A673 (cell line): ENCODE measurements at regions not wholly inside any gene's neighbourhood (a gene's known extent, or its start where the extent isn't known, plus 50 kb on each side); places are given as distances from the start of the nearest gene placed in this dataset.

Source experiments
- BruUV-seq: library from RNA; stranded (reverse); fragments of 400-500 nt; replicated peaks from 2 replicates; lab custom pipeline; 2021; lab: Mats Ljungman, UMichigan
- CTCF ChIA-PET: fragments of 300-600 bp; sonication (Branson Sonifier 250); formaldehyde crosslinking; loops from one replicate; lab custom pipeline; 2022; ENCODE audit warnings: antibody characterized with exemption; lab: Charles Lee
- POLR2A ChIA-PET: fragments of 300-600 bp; sonication (Branson Sonifier 250); formaldehyde crosslinking; loops from one replicate; lab custom pipeline; 2022; ENCODE audit warnings: antibody characterized with exemption; ENCODE audit not compliant: low non-redundant PET; lab: Charles Lee
- DNase-seq: peaks from one replicate; pipeline ENCODE4 v3.0.0-alpha.2; 2015; ENCODE audit warnings: low spot score
- H3K27ac ChIP-seq: fragments of 200-600 bp; sonication (generic); 2 replicates; pipeline ENCODE4 v1.5.1; 2016; ENCODE audit warnings: mixed run types, low read depth, mild to moderate bottlenecking, mixed read lengths, antibody characterized with exemption, low read length; ENCODE audit not compliant: poor library complexity, severe bottlenecking
- H3K27me3 ChIP-seq: fragments of 200-600 bp; sonication (generic); replicated peaks from 2 replicates; pipeline ENCODE4 v1.6.1; 2017; ENCODE audit warnings: mixed run types, low read depth, mild to moderate bottlenecking, mixed read lengths, antibody characterized with exemption, low read length; ENCODE audit not compliant: insufficient read depth, poor library complexity
- H3K36me3 ChIP-seq: fragments of 200-600 bp; sonication (generic); 2 replicates; pipeline ENCODE4 v1.6.1; 2016; ENCODE audit warnings: mixed run types, mild to moderate bottlenecking, mixed read lengths, antibody characterized with exemption, low read length; ENCODE audit not compliant: insufficient read depth, poor library complexity, severe bottlenecking
- H3K4me1 ChIP-seq: fragments of 200-600 bp; sonication (generic); 2 replicates; pipeline ENCODE4 v1.6.1; 2017; ENCODE audit warnings: mixed run types, mild to moderate bottlenecking, mixed read lengths, antibody characterized with exemption, low read length; ENCODE audit not compliant: insufficient read depth, poor library complexity, severe bottlenecking
- H3K4me3 ChIP-seq: fragments of 200-600 bp; sonication (generic); 2 replicates; pipeline ENCODE4 v1.5.1; 2016; ENCODE audit warnings: low read depth, mixed run types, mild to moderate bottlenecking, mixed read lengths, low read length; ENCODE audit not compliant: poor library complexity, severe bottlenecking
- H3K9me3 ChIP-seq: fragments of 200-600 bp; sonication (generic); 2 replicates; pipeline ENCODE4 v1.6.1; 2016; ENCODE audit warnings: mixed run types, low read depth, mild to moderate bottlenecking, mixed read lengths, antibody characterized with exemption, low read length; ENCODE audit not compliant: poor library complexity, severe bottlenecking
- CTCF ChIP-seq: fragments of 300-800, 200-600 bp; sonication (generic); conservative IDR thresholded peaks from 2 replicates; pipeline ENCODE4 v1.5.1; 2017; ENCODE audit warnings: low read depth, mild to moderate bottlenecking, antibody characterized with exemption, low read length, moderate library complexity, mixed read lengths
- EZH2 ChIP-seq: fragments of 200-600 bp; sonication (generic); IDR thresholded peaks from 2 replicates; pipeline ENCODE4 v1.6.1; 2017; ENCODE audit warnings: borderline replicate concordance, low read depth, mild to moderate bottlenecking, mixed read lengths, antibody characterized with exemption, low read length; ENCODE audit not compliant: poor library complexity, severe bottlenecking
- intact Hi-C: fragments of 100-400 bp; cut with micrococcal nuclease; formaldehyde crosslinking; loops from one replicate; pipeline ENCODE4 v1.10.0; 2022; ENCODE audit not compliant: unreplicated experiment

- no peak overlapping the region for H3K27ac ChIP-seq
- no TSS peak for BruUV-seq
- H3K27me3 ChIP-seq, result no peaks in the 10 kb centered on the region
- DNase-seq, result no peak
- TF ChIP-seq CTCF, result no peak
- no peak for TF ChIP-seq EZH2
- no peaks in the 10 kb centered on the region for H3K9me3 ChIP-seq
- H3K4me3 ChIP-seq, result no peak overlapping the region
- H3K4me1 ChIP-seq, result no peaks in the 10 kb centered on the region
- intact Hi-C loops, result no loop called here
- no peaks in the 10 kb centered on the region for H3K36me3 ChIP-seq
- ChIA-PET POLR2A (interaction anchor here (0.6 kb wide), 1 partner anchor 215 kb away, joined by 3 read pairs; no protein-coding TSS in a partner anchor), CTCF (no interaction called here)
Measured at GRCh38 chr4:20505927-20506326, 194.3 kb upstream of the PACRGL start.

- no peaks in the 10 kb centered on the region for H3K36me3 ChIP-seq
- H3K27ac ChIP-seq, result no peak overlapping the region
- no TSS peak for BruUV-seq
- ChIA-PET CTCF (no interaction called here), POLR2A (no interaction called here)
- intact Hi-C loops, result no loop called here
- no peak for DNase-seq
- no peak overlapping the region for H3K4me3 ChIP-seq
- TF ChIP-seq CTCF (no peak), EZH2 (no peak)
- H3K9me3 ChIP-seq, result no peaks in the 10 kb centered on the region
- no peaks in the 10 kb centered on the region for H3K27me3 ChIP-seq
- H3K4me1 ChIP-seq, result no peaks in the 10 kb centered on the region
Measured at GRCh38 chr4:20506827-20507226, 193.4 kb upstream of the PACRGL start.

- intact Hi-C loops, result no loop called here
- no peak for DNase-seq
- no TSS peak for BruUV-seq
- no peak overlapping the region for H3K4me3 ChIP-seq
- POLR2A ChIA-PET, result no interaction called here
- TF ChIP-seq EZH2 (no peak), CTCF (no peak)
- H3K27me3 ChIP-seq, result no peaks in the 10 kb centered on the region
- H3K36me3 ChIP-seq, result no peaks in the 10 kb centered on the region
- no peaks in the 10 kb centered on the region for H3K4me1 ChIP-seq
- no peak overlapping the region for H3K27ac ChIP-seq
- H3K9me3 ChIP-seq, result no peaks in the 10 kb centered on the region
- CTCF ChIA-PET, result no interaction called here
Measured at GRCh38 chr4:20509315-20509714, 190.9 kb upstream of the PACRGL start.
